Erythroblast (primary cell): ENCODE measurements at regions not wholly inside any gene's neighbourhood (a gene's known extent, or its start where the extent isn't known, plus 50 kb on each side); places are given as distances from the start of the nearest gene placed in this dataset.

Experiments
- GATA1 ChIP-seq: IDR thresholded peaks from 2 replicates; pipeline ENCODE4 v1.6.1; 2011; ENCODE audit warnings: low read depth, mild to moderate bottlenecking, control low read depth, low read length, moderate library complexity
- POLR2A ChIP-seq: IDR thresholded peaks from 2 replicates; pipeline ENCODE4 v1.6.1; 2011; ENCODE audit warnings: mild to moderate bottlenecking, low read length

GRCh38 chr7:136186281-136186680 lies 209.1 kb upstream of the MTPN start:
- TF ChIP-seq POLR2A (no peak), GATA1 (no peak)
